K562 (cell line): ENCODE measurements at regions not wholly inside any gene's neighbourhood (a gene's known extent, or its start where the extent isn't known, plus 50 kb on each side); places are given as distances from the start of the nearest gene placed in this dataset.

Experiments used
- ATAC-seq: fragments of 200-7000 bp; cut with Tn5 transposase; 3 replicates; pipeline ENCODE4 v1.9.1; 2020; ENCODE audit warnings: moderate library complexity
- BruUV-seq: library from RNA; stranded (reverse); fragments of 400-500 nt; replicated peaks from 2 replicates; lab custom pipeline; 2021; lab: Mats Ljungman, UMichigan
- CTCF ChIA-PET: fragments of 300-600 bp; formaldehyde crosslinking; extraction: SDS; loops from one replicate; lab custom pipeline; 2021; ENCODE audit warnings: low intra/inter-chr PET ratio; lab: Yijun Ruan, JAX
- POLR2A ChIA-PET: fragments of 300-600, 350-650 bp; sonication (Branson Sonifier 250); formaldehyde crosslinking; extraction: SDS; loops from one replicate; lab custom pipeline; 2021; ENCODE audit warnings: antibody characterized with exemption, inconsistent platforms; lab: Yijun Ruan, JAX
- DNase-seq, 4 experiments: peaks; one replicate each; pipeline versions ENCODE4 v3.0.0 to v3.0.0-alpha.2; 2011 to 2018; ENCODE audit warnings: low spot score in 3 of 4, mixed read lengths in 3 of 4; ENCODE audit errors: extremely low read depth in 1 of 4
- FAIRE-seq: peaks from 2 replicates; lab custom pipeline; 2011; peaks lifted over from hg19 to GRCh38; lab: Jason Lieb, UNC
- H2AFZ ChIP-seq: 2 replicates; pipeline ENCODE4 v1.6.0; 2011; ENCODE audit warnings: low read depth, low read length, control low read depth, inconsistent platforms
- H3K27ac ChIP-seq: fragments of 200-600 bp; 3 replicates; pipeline ENCODE4 v1.8.0; 2011; ENCODE audit warnings: low read depth, mild to moderate bottlenecking, control low read depth, inconsistent platforms, low read length, moderate library complexity, mixed read lengths; ENCODE audit errors: extremely low read depth
- H3K27me3 ChIP-seq, 2 experiments: fragments of 300-600 bp in 1 of 2; 2 replicates in 1 of 2; 3 replicates in 1 of 2; pipeline versions ENCODE4 v1.6.0 to v1.8.0; 2011; ENCODE audit warnings: inconsistent platforms in 2 of 2, low read length in 2 of 2, mild to moderate bottlenecking in 1 of 2, mixed read lengths in 1 of 2, moderate library complexity in 1 of 2; ENCODE audit not compliant: control insufficient read depth in 2 of 2, insufficient read depth in 2 of 2
- H3K36me3 ChIP-seq: fragments of 300-600 bp; 3 replicates; pipeline ENCODE4 v1.8.0; 2011; ENCODE audit warnings: mild to moderate bottlenecking, low read length, inconsistent platforms; ENCODE audit not compliant: control insufficient read depth, insufficient read depth
- H3K4me1 ChIP-seq, 2 experiments: fragments of 200-600 bp in 1 of 2; replicated peaks in 1 of 2; 2 replicates in 1 of 2; 3 replicates in 1 of 2; pipeline versions ENCODE4 v1.5.1 to v1.8.0; 2011; ENCODE audit warnings: inconsistent platforms in 2 of 2, low read length in 2 of 2, mild to moderate bottlenecking in 1 of 2, mixed read lengths in 1 of 2, moderate library complexity in 1 of 2; ENCODE audit not compliant: control insufficient read depth in 2 of 2, insufficient read depth in 2 of 2
- H3K4me2 ChIP-seq: 2 replicates; pipeline ENCODE4 v1.6.1; 2011; ENCODE audit warnings: low read length, control low read depth, inconsistent platforms, mixed read lengths; ENCODE audit not compliant: insufficient read depth
- H3K4me3 ChIP-seq: fragments of 200-600 bp; sonication (generic), shearing (Covaris generic); 2 replicates; pipeline ENCODE4 v1.5.1; 2016; ENCODE audit warnings: control low read depth, inconsistent platforms
- H3K79me2 ChIP-seq: fragments of 200-600 bp; 3 replicates; pipeline ENCODE4 v1.8.0; 2011; ENCODE audit warnings: low read length, inconsistent platforms; ENCODE audit not compliant: control insufficient read depth, insufficient read depth
- H3K9ac ChIP-seq, 2 experiments: 2 replicates each; pipeline versions ENCODE4 v1.6.0 to v1.6.1; 2011; ENCODE audit warnings: low read depth in 2 of 2, low read length in 2 of 2, control low read depth in 1 of 2, inconsistent platforms in 1 of 2, mild to moderate bottlenecking in 1 of 2, mixed read lengths in 1 of 2; ENCODE audit not compliant: insufficient read depth in 1 of 2
- H3K9me1 ChIP-seq: one replicate; pipeline ENCODE4 v1.6.0; 2011; ENCODE audit warnings: inconsistent platforms, mild to moderate bottlenecking, low read length, moderate library complexity; ENCODE audit not compliant: control insufficient read depth, insufficient read depth
- H3K9me3 ChIP-seq: replicated peaks from 2 replicates; pipeline ENCODE4 v1.5.1; 2011; ENCODE audit warnings: low read depth, low read length, inconsistent platforms; ENCODE audit not compliant: control insufficient read depth, insufficient read depth
- H4K20me1 ChIP-seq: replicated peaks from 2 replicates; pipeline ENCODE4 v1.6.1; 2011; ENCODE audit warnings: low read length, inconsistent platforms, mixed read lengths; ENCODE audit not compliant: control insufficient read depth, insufficient read depth
- C11orf30 ChIP-seq: fragments of 450-650 bp; IDR thresholded peaks from 2 replicates; pipeline ENCODE4 v1.6.1; 2016; ENCODE audit warnings: low read depth, mild to moderate bottlenecking
- JUN ChIP-seq, 2 experiments: sonication (generic) in 1 of 2; formaldehyde crosslinking in 1 of 2; IDR thresholded peaks; 2 replicates each; pipeline versions ENCODE4 v1.6.1 to v1.8.0; 2012 to 2022; ENCODE audit warnings: borderline replicate concordance in 2 of 2, mild to moderate bottlenecking in 2 of 2, improper control_type of control experiment in 1 of 2, low read depth in 1 of 2, low read length in 1 of 2, missing genetic modification reagents in 1 of 2
- KLF6 ChIP-seq: fragments of 250-450 bp; sonication (Bioruptor Pico); IDR thresholded peaks from 2 replicates; pipeline ENCODE4 v1.4.0; 2020; ENCODE audit warnings: mild to moderate bottlenecking, moderate library complexity, borderline replicate concordance
- NR3C1 ChIP-seq: sonication (generic); formaldehyde crosslinking; IDR thresholded peaks from 2 replicates; pipeline ENCODE4 v1.8.1; 2022; ENCODE audit warnings: missing genetic modification reagents
- NRF1 ChIP-seq, 2 experiments: fragments of 450-650 bp; IDR thresholded peaks in 1 of 2; conservative IDR thresholded peaks in 1 of 2; 2 replicates each; pipeline ENCODE4 v1.6.1; 2014; ENCODE audit warnings: mild to moderate bottlenecking in 2 of 2
- POLR2G ChIP-seq: fragments of 200-400 bp; formaldehyde crosslinking; IDR thresholded peaks from 2 replicates; pipeline ENCODE4 v1.6.1; 2017; ENCODE audit warnings: low read depth, mild to moderate bottlenecking, antibody characterized with exemption, low read length, moderate library complexity
- POLR3A ChIP-seq: IDR thresholded peaks from 2 replicates; pipeline ENCODE4 v1.6.1; 2011; ENCODE audit warnings: borderline replicate concordance, mild to moderate bottlenecking, moderate library complexity; ENCODE audit not compliant: insufficient read length, insufficient read depth; ENCODE audit errors: extremely low read depth
- PREB ChIP-seq: sonication (generic); formaldehyde crosslinking; IDR thresholded peaks from 2 replicates; pipeline ENCODE4 v1.8.1; 2023; ENCODE audit warnings: mild to moderate bottlenecking, missing genetic modification reagents
- ZNF140 ChIP-seq: fragments of 250-450 bp; sonication (Bioruptor Pico); IDR thresholded peaks from 2 replicates; pipeline ENCODE4 v1.8.0; 2021; ENCODE audit warnings: moderate library complexity, mild to moderate bottlenecking, inconsistent platforms
- ZNF316 ChIP-seq: fragments of 450-650 bp; IDR thresholded peaks from 2 replicates; pipeline ENCODE4 v1.6.1; 2016
- ZNF717 ChIP-seq: fragments of 250-450 bp; sonication (Bioruptor Pico); IDR thresholded peaks from 2 replicates; pipeline ENCODE4 v1.5.0; 2021
- WGBS: fragments of 100-300 bp; shearing (Covaris generic); methylation state at CpG from one replicate; pipeline ENCODE4 v1.1.6; 2016; ENCODE audit warnings: low coverage, mixed read lengths; ENCODE audit not compliant: insufficient coverage; ENCODE audit errors: missing lambda C conversion rate; 5-methylcytosine and 5-hydroxymethylcytosine counted together
- in situ Hi-C: fragments of 300-500 bp; cut with MboI; formaldehyde crosslinking; loops from 4 replicates; pipeline ENCODE4 v1.15.0; 2018; ENCODE audit warnings: inconsistent platforms, mixed read lengths
- intact Hi-C: fragments of 100-400 bp; cut with micrococcal nuclease; formaldehyde crosslinking; loops from 2 replicates; pipeline ENCODE4 v1.14.2; 2022

- Histone ChIP-seq H3K27ac (no peak overlapping the region), H4K20me1 (no peaks in the 10 kb centered on the region), H3K9me3 (no peaks in the 10 kb centered on the region), H3K4me1 (no peaks in the 10 kb centered on the region), H3K79me2 (no peaks in the 10 kb centered on the region)
- FAIRE-seq (no peak), DNase-seq (no peak)
- CTCF ChIA-PET, result no interaction called here
- WGBS, result 0% methylated on average over 1 of the region's 1 CpG
- in situ Hi-C loops, result no loop called here
- TF ChIP-seq POLR2G (no peak), ZNF140 (no peak), KLF6 (no peak), POLR3A (no peak), C11orf30 (peak; percentile 11; the same call in 1 of the 2 replicates), ZNF717 (CRISPR knock-in tag) (no peak), NRF1 (conservative IDR thresholded peaks at IDR 0.05 in 1 of 2, IDR thresholded peaks at IDR 0.05 in 1 of 2) (no peak), PREB (CRISPR knock-in tag) (no peak), JUN (IDR thresholded peaks at IDR 0.05; ENCODE audit: borderline replicate concordance, low read depth, low read length) (no peak), JUN (CRISPR knock-in tag; IDR thresholded peaks at IDR 0.05; ENCODE audit: borderline replicate concordance) (no peak), ZNF316 (peak; percentile 67), NR3C1 (CRISPR knock-in tag) (no peak)
- TF ChIP-seq, all 486 proteins: peak for 2
- no peaks in the 10 kb centered on the region for H3K9me1 ChIP-seq
- H3K27me3 ChIP-seq, result no peaks in the 10 kb centered on the region
- intact Hi-C loops, result no loop called here
- ATAC-seq, result no peak
- no peak overlapping the region for H2AFZ ChIP-seq
- no peaks in the 10 kb centered on the region for H3K36me3 ChIP-seq
- no peak overlapping the region for H3K4me2 ChIP-seq
- no peak overlapping the region for H3K4me3 ChIP-seq
- no TSS peak for BruUV-seq
- POLR2A ChIA-PET, result no interaction called here
- H3K9ac ChIP-seq, result no peak overlapping the region
Observed at GRCh38 chr16:54605536-54606066, 319.0 kb upstream of the IRX3 start.
